ENCODE measurements at regions not wholly inside any gene's neighbourhood (a gene's known extent, or its start where the extent isn't known, plus 50 kb on each side); places are given as distances from the start of the nearest gene placed in this dataset.

- TF ChIP-seq CTCF (IDR thresholded peaks at IDR 0.05): no peak
- TF ChIP-seq POLR2A (IDR thresholded peaks at IDR 0.05): no peak
Measured at GRCh38 chr11:111112614-111113013, 132.9 kb upstream of the POU2AF2 start.
